SK-N-SH (cell line): ENCODE measurements at regions not wholly inside any gene's neighbourhood (a gene's known extent, or its start where the extent isn't known, plus 50 kb on each side); places are given as distances from the start of the nearest gene placed in this dataset.
A peak's percentile ranks its signal among the peaks of the same experiment; 100 is the strongest.

ENCODE experiments used
- CTCF ChIA-PET: fragments of 300-600, 350-600 bp; formaldehyde crosslinking; extraction: SDS; loops from one replicate; lab custom pipeline; 2021; lab: Yijun Ruan, JAX
- POLR2A ChIA-PET: fragments of 350-600 bp; sonication (Branson Sonifier 250); formaldehyde crosslinking; extraction: SDS; loops from one replicate; lab custom pipeline; 2020; ENCODE audit warnings: antibody characterized with exemption, inconsistent platforms; lab: Yijun Ruan, JAX
- DNase-seq: peaks from one replicate; pipeline ENCODE4 v3.0.0; 2012
- H2AFZ ChIP-seq: fragments of 200-600 bp; sonication (generic); 2 replicates; pipeline ENCODE4 v1.8.1; 2016; ENCODE audit warnings: antibody characterized with exemption, mild to moderate bottlenecking, low read depth
- H3F3A ChIP-seq: fragments of 200-600 bp; sonication (generic); replicated peaks from 2 replicates; pipeline ENCODE3; 2016; ENCODE audit warnings: antibody characterized with exemption, mild to moderate bottlenecking; ENCODE audit not compliant: insufficient read depth
- H3K27ac ChIP-seq, 2 experiments: fragments of 200-500 bp in 1 of 2; fragments of 200-600 bp in 1 of 2; sonication (Bioruptor generic) in 1 of 2; sonication (generic), shearing (Covaris generic) in 1 of 2; 2 replicates each; pipeline versions ENCODE4 v1.5.1 to v1.6.1; 2014 to 2016; ENCODE audit warnings: low read depth in 2 of 2, inconsistent platforms in 1 of 2, low read length in 1 of 2, mild to moderate bottlenecking in 1 of 2, mixed read lengths in 1 of 2
- H3K27me3 ChIP-seq: fragments of 200-600 bp; sonication (generic), shearing (Covaris generic); 2 replicates; pipeline ENCODE4 v1.6.1; 2016; ENCODE audit warnings: mixed run types; ENCODE audit not compliant: insufficient read depth
- H3K36me3 ChIP-seq, 2 experiments: fragments of 200-500 bp in 1 of 2; fragments of 200-600 bp in 1 of 2; sonication (Bioruptor generic) in 1 of 2; sonication (generic) in 1 of 2; replicated peaks in 1 of 2; 2 replicates each; pipeline versions ENCODE3 to v1.5.1; 2014 to 2016; ENCODE audit warnings: low read length in 1 of 2, mild to moderate bottlenecking in 1 of 2; ENCODE audit not compliant: insufficient read depth in 2 of 2, control insufficient read depth in 1 of 2
- H3K4me1 ChIP-seq, 2 experiments: fragments of 200-500 bp in 1 of 2; fragments of 200-600 bp in 1 of 2; sonication (Bioruptor generic) in 1 of 2; sonication (generic), shearing (Covaris generic) in 1 of 2; 2 replicates each; pipeline versions ENCODE4 v1.5.1 to v1.6.1; 2014 to 2016; ENCODE audit warnings: low read depth in 1 of 2, low read length in 1 of 2, mixed run types in 1 of 2; ENCODE audit not compliant: insufficient read depth in 2 of 2, control insufficient read depth in 1 of 2
- H3K4me2 ChIP-seq: fragments of 200-600 bp; sonication (generic), shearing (Covaris generic); 2 replicates; pipeline ENCODE4 v1.6.1; 2017; ENCODE audit warnings: mixed run types
- H3K4me3 ChIP-seq, 2 experiments: fragments of 200-500 bp in 1 of 2; fragments of 200-600 bp in 1 of 2; sonication (Bioruptor generic) in 1 of 2; sonication (generic), shearing (Covaris generic) in 1 of 2; 2 replicates each; pipeline versions ENCODE4 v1.5.1 to v1.8.1; 2014 to 2016; ENCODE audit warnings: low read depth in 2 of 2, inconsistent platforms in 1 of 2, low read length in 1 of 2, mild to moderate bottlenecking in 1 of 2, mixed read lengths in 1 of 2, moderate library complexity in 1 of 2
- H3K79me2 ChIP-seq: fragments of 200-600 bp; sonication (generic); 2 replicates; pipeline ENCODE4 v1.8.1; 2017; ENCODE audit warnings: mild to moderate bottlenecking; ENCODE audit not compliant: insufficient read depth
- H3K9ac ChIP-seq: fragments of 200-600 bp; sonication (generic); 2 replicates; pipeline ENCODE4 v1.6.1; 2017; ENCODE audit warnings: mixed run types
- H3K9me2 ChIP-seq: fragments of 200-600 bp; sonication (generic); 2 replicates; pipeline ENCODE4 v1.6.1; 2017; ENCODE audit warnings: mixed run types
- H3K9me3 ChIP-seq: fragments of 200-600 bp; sonication (generic); 2 replicates; pipeline ENCODE4 v1.6.1; 2017; ENCODE audit warnings: mixed run types, mild to moderate bottlenecking, moderate library complexity
- H4K20me1 ChIP-seq: fragments of 200-600 bp; sonication (generic); 2 replicates; pipeline ENCODE4 v1.6.1; 2017; ENCODE audit warnings: mild to moderate bottlenecking, mixed run types; ENCODE audit not compliant: insufficient read depth
- ELF1 ChIP-seq: IDR thresholded peaks from 2 replicates; pipeline ENCODE4 v1.4.0; 2012
- EZH2phosphoT487 ChIP-seq: fragments of 200-600 bp; sonication (generic); IDR thresholded peaks from 2 replicates; pipeline ENCODE4 v1.6.1; 2017; ENCODE audit warnings: low read depth, mixed run types, mild to moderate bottlenecking, antibody characterized with exemption, moderate library complexity, borderline replicate concordance
- FOSL2 ChIP-seq: IDR thresholded peaks from 2 replicates; pipeline ENCODE4 v1.4.0; 2012; ENCODE audit warnings: low read depth, mild to moderate bottlenecking, moderate library complexity, borderline replicate concordance
- FOXM1 ChIP-seq: IDR thresholded peaks from 2 replicates; pipeline ENCODE4 v1.4.0; 2012; ENCODE audit warnings: low read depth, mild to moderate bottlenecking
- GABPA ChIP-seq: IDR thresholded peaks from 2 replicates; pipeline ENCODE4 v1.4.0; 2012; ENCODE audit warnings: low read depth, mild to moderate bottlenecking
- JUND ChIP-seq: IDR thresholded peaks from 2 replicates; pipeline ENCODE4 v1.4.0; 2012
- MEF2A ChIP-seq: IDR thresholded peaks from 2 replicates; pipeline ENCODE4 v1.4.0; 2012; ENCODE audit warnings: low read depth, borderline replicate concordance
- MXI1 ChIP-seq: IDR thresholded peaks from 2 replicates; pipeline ENCODE4 v1.6.1; 2012; ENCODE audit warnings: mild to moderate bottlenecking, low read depth, low read length, improper control_type of control experiment
- POLR2AphosphoS5 ChIP-seq: IDR thresholded peaks from 2 replicates; pipeline ENCODE4 v1.6.1; 2012; ENCODE audit warnings: low read depth, low read length
- RCOR1 ChIP-seq: fragments of 150-350 bp; IDR thresholded peaks from 2 replicates; pipeline ENCODE4 v1.6.1; 2017; ENCODE audit warnings: antibody characterized with exemption, low read length
- RFX5 ChIP-seq: IDR thresholded peaks from 2 replicates; pipeline ENCODE4 v1.6.1; 2012; ENCODE audit warnings: mild to moderate bottlenecking, improper control_type of control experiment, low read length
- RXRA ChIP-seq: IDR thresholded peaks from 2 replicates; pipeline ENCODE4 v1.4.0; 2012; ENCODE audit warnings: low read depth, mild to moderate bottlenecking, borderline replicate concordance
- SIN3A ChIP-seq: IDR thresholded peaks from 2 replicates; pipeline ENCODE4 v1.6.1; 2012; ENCODE audit warnings: low read depth, mild to moderate bottlenecking, low read length, moderate library complexity, borderline replicate concordance
- SMC3 ChIP-seq: IDR thresholded peaks from 2 replicates; pipeline ENCODE4 v1.6.1; 2012; ENCODE audit warnings: low read depth, low read length, improper control_type of control experiment
- TAF1 ChIP-seq: IDR thresholded peaks from 2 replicates; pipeline ENCODE4 v1.6.1; 2012; ENCODE audit warnings: low read depth, mild to moderate bottlenecking, low read length, moderate library complexity, borderline replicate concordance
- YY1 ChIP-seq: IDR thresholded peaks from 2 replicates; pipeline ENCODE4 v1.4.0; 2012; ENCODE audit warnings: low read depth, mild to moderate bottlenecking
- WGBS: methylation state at CpG from one replicate; pipeline ENCODE4 v1.1.6; 2017; ENCODE audit warnings: low lambda C conversion rate; 5-methylcytosine and 5-hydroxymethylcytosine counted together
- TF ChIP-seq, protein P1 (sequence below): fragments of 150-350 bp; IDR thresholded peaks from 2 replicates; pipeline ENCODE4 v1.6.1; 2016; ENCODE audit warnings: mild to moderate bottlenecking, low read depth, low read length
- TF ChIP-seq, protein P2 (sequence below): IDR thresholded peaks from 2 replicates; pipeline ENCODE4 v1.6.1; 2012; ENCODE audit warnings: mild to moderate bottlenecking, low read depth, low read length, moderate library complexity

DNA sequence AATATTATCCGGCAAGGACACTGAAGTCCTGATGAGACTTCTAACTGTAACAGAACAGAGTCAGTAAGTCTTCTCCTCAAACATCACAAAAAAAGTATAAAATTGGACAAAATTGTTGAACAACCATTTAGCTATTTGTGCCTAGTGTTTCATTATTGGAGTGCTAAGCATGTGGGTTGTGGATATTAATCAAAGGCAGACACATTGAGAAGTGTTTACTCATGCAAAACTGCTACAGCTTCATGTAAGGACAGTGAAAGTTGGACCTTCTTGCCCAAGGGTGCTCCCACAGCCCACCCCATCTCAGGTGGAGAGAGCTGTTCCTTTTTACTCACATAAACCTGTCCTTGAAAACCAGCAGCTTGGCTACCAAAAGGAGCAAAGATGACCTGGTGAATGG lies 355.1 kb upstream of the DAB2 start:
- no peak for DNase-seq
- Histone ChIP-seq H3K36me3 (no peaks in the 10 kb centered on the region), H2AFZ (no peak overlapping the region), H3K4me2 (no peak overlapping the region), H4K20me1 (no peaks in the 10 kb centered on the region), H3F3A (peaks cover 2% of the 10 kb centered on the region), H3K4me3 (no peak overlapping the region), H3K27me3 (no peaks in the 10 kb centered on the region; the same call in 1 of the 2 replicates), H3K9me2 (no peaks in the 10 kb centered on the region), H3K27ac (no peak overlapping the region), H3K9ac (no peak overlapping the region), H3K4me1 (no peaks in the 10 kb centered on the region; a peak in 1 of 4 replicates), H3K9me3 (no peaks in the 10 kb centered on the region), H3K79me2 (no peaks in the 10 kb centered on the region)
- WGBS: 21% methylated on average over 1 of the region's 1 CpG
- POLR2A ChIA-PET: no interaction called here
- CTCF ChIA-PET: no interaction called here
- TF ChIP-seq EZH2phosphoT487: no peak
- no peak for TF ChIP-seq GABPA
- TF ChIP-seq POLR2AphosphoS5: no peak

DNA sequence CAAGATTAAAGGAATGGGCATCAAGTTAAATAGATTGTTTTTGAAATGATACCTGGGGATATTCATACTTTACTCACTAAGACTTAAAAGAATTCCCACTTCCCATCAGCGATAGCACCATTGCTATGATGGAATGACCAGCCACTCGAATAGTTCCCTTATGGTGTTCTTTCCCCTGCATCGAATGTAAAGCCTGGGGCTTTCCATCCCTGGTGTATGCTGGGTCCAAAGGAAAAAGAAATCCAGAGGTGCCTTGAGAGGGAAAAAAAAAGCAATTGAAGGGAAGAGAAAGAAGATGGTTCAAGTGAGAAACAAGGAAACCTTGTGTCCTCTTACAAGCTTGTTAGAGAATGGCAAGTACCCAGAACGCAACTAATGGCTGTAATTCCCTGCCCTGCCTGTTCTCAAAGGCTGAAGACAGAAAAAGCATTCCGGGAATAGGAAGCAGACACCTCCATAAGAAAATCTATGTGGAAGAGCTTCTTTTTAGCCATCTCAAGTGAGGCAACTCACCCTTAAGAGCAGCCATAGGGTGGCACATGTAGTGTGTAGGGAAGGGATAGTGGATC lies 351.1 kb upstream of the DAB2 start:
- no peak overlapping the region for H3K4me3 ChIP-seq
- no peak for TF ChIP-seq ELF1
- no peak for TF ChIP-seq MEF2A
- TF ChIP-seq TAF1: no peak
- TF ChIP-seq SIN3A: no peak
- no peak for TF ChIP-seq RFX5
- no peak for TF ChIP-seq FOSL2
- no peak for TF ChIP-seq MXI1
- no peak for TF ChIP-seq RXRA
- TF ChIP-seq SMC3: no peak
- TF ChIP-seq, protein P1, sequence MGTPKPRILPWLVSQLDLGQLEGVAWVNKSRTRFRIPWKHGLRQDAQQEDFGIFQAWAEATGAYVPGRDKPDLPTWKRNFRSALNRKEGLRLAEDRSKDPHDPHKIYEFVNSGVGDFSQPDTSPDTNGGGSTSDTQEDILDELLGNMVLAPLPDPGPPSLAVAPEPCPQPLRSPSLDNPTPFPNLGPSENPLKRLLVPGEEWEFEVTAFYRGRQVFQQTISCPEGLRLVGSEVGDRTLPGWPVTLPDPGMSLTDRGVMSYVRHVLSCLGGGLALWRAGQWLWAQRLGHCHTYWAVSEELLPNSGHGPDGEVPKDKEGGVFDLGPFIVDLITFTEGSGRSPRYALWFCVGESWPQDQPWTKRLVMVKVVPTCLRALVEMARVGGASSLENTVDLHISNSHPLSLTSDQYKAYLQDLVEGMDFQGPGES: no peak
- TF ChIP-seq RCOR1: no peak
- no peak for TF ChIP-seq POLR2AphosphoS5
- TF ChIP-seq FOXM1: no peak
- TF ChIP-seq, protein P2, sequence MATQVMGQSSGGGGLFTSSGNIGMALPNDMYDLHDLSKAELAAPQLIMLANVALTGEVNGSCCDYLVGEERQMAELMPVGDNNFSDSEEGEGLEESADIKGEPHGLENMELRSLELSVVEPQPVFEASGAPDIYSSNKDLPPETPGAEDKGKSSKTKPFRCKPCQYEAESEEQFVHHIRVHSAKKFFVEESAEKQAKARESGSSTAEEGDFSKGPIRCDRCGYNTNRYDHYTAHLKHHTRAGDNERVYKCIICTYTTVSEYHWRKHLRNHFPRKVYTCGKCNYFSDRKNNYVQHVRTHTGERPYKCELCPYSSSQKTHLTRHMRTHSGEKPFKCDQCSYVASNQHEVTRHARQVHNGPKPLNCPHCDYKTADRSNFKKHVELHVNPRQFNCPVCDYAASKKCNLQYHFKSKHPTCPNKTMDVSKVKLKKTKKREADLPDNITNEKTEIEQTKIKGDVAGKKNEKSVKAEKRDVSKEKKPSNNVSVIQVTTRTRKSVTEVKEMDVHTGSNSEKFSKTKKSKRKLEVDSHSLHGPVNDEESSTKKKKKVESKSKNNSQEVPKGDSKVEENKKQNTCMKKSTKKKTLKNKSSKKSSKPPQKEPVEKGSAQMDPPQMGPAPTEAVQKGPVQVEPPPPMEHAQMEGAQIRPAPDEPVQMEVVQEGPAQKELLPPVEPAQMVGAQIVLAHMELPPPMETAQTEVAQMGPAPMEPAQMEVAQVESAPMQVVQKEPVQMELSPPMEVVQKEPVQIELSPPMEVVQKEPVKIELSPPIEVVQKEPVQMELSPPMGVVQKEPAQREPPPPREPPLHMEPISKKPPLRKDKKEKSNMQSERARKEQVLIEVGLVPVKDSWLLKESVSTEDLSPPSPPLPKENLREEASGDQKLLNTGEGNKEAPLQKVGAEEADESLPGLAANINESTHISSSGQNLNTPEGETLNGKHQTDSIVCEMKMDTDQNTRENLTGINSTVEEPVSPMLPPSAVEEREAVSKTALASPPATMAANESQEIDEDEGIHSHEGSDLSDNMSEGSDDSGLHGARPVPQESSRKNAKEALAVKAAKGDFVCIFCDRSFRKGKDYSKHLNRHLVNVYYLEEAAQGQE: no peak
- no peak for TF ChIP-seq YY1
- no peak for TF ChIP-seq JUND
- H3K9me2 ChIP-seq: no peaks in the 10 kb centered on the region
- no peaks in the 10 kb centered on the region for H3K36me3 ChIP-seq
- H3K4me2 ChIP-seq: 0 out of 2 replicates have a peak overlapping the region, but pooled peaks have one; percentile 23
- no peak overlapping the region for H2AFZ ChIP-seq
- 8% methylated on average over 5 of the region's 5 CpGs for WGBS
- H3K27me3 ChIP-seq: peaks cover 4% of the 10 kb centered on the region; the same call in 1 of the 2 replicates
- CTCF ChIA-PET: no interaction called here
- H4K20me1 ChIP-seq: no peaks in the 10 kb centered on the region
- no peak overlapping the region for H3K9ac ChIP-seq
- H3K79me2 ChIP-seq: no peaks in the 10 kb centered on the region
- peaks cover 2% of the 10 kb centered on the region for H3F3A ChIP-seq
- no peaks in the 10 kb centered on the region for H3K9me3 ChIP-seq
- POLR2A ChIA-PET: no interaction called here
- H3K4me1 ChIP-seq: no peaks in the 10 kb centered on the region
- no peak overlapping the region for H3K27ac ChIP-seq
- no peak for DNase-seq
